Endothelial cell of umbilical vein (primary cell): ENCODE measurements at regions not wholly inside any gene's neighbourhood (a gene's known extent, or its start where the extent isn't known, plus 50 kb on each side); places are given as distances from the start of the nearest gene placed in this dataset.

Source experiments
- CTCF ChIP-seq, 2 donors: IDR thresholded peaks; 1 replicate in 1 of 2; 2 replicates in 1 of 2; pipeline ENCODE4 v1.5.1; 2011; ENCODE audit warnings: low read length in 2 of 2, mild to moderate bottlenecking in 2 of 2, moderate library complexity in 2 of 2, control low read depth in 1 of 2, inconsistent platforms in 1 of 2, low read depth in 1 of 2; ENCODE audit not compliant: insufficient read depth in 1 of 2; ENCODE audit errors: extremely low read depth in 1 of 2
- EZH2 ChIP-seq: IDR thresholded peaks from 2 replicates; pipeline ENCODE4 v1.6.1; 2012; ENCODE audit warnings: borderline replicate concordance, low read depth, mild to moderate bottlenecking, moderate library complexity, low read length, inconsistent platforms; ENCODE audit not compliant: severe bottlenecking
- FOS ChIP-seq: IDR thresholded peaks from 2 replicates; pipeline ENCODE4 v1.6.1; 2011; ENCODE audit warnings: mild to moderate bottlenecking, low read length, moderate library complexity, borderline replicate concordance; ENCODE audit not compliant: insufficient read depth
- POLR2A ChIP-seq: IDR thresholded peaks from 2 replicates; pipeline ENCODE4 v1.6.1; 2012; ENCODE audit warnings: low read depth, mild to moderate bottlenecking, control low read depth, low read length
- POLR2AphosphoS5 ChIP-seq: IDR thresholded peaks from 2 replicates; pipeline ENCODE4 v1.6.1; 2012; ENCODE audit warnings: low read depth, mild to moderate bottlenecking, control low read depth, low read length, moderate library complexity; ENCODE audit not compliant: insufficient read depth

- TF ChIP-seq POLR2AphosphoS5: no peak
- TF ChIP-seq CTCF (IDR thresholded peaks at IDR 0.05; ENCODE audit: extremely low read depth in 1 of 2, insufficient read depth in 1 of 2, low read depth in 1 of 2, low read length in 2 of 2): no peak
- no peak for TF ChIP-seq POLR2A
- no peak for TF ChIP-seq EZH2
- no peak for TF ChIP-seq FOS
Measured at GRCh38 chr22:27671413-27671935, 130.1 kb downstream of the MN1 start.
